Cardiac muscle cell (in vitro differentiated cells and primary cell): ENCODE measurements at regions not wholly inside any gene's neighbourhood (a gene's known extent, or its start where the extent isn't known, plus 50 kb on each side); places are given as distances from the start of the nearest gene placed in this dataset.

ENCODE experiments used
- DNase-seq, 2 donors: peaks; one replicate each; pipeline versions ENCODE4 v3.0.0 to v3.0.0-alpha.2; 2010 to 2017; ENCODE audit warnings: low read depth in 1 of 2, low spot score in 1 of 2
- H3K27ac ChIP-seq: fragments of 200-600 bp; sonication (generic); 2 replicates; pipeline ENCODE4 v1.5.1; 2016
- H3K27me3 ChIP-seq: fragments of 200-600 bp; sonication (generic); 2 replicates; pipeline ENCODE4 v1.6.0; 2016; ENCODE audit warnings: control low read depth
- H3K36me3 ChIP-seq: fragments of 200-600 bp; sonication (generic); 2 replicates; pipeline ENCODE4 v1.5.1; 2016; ENCODE audit warnings: control low read depth
- H3K4me1 ChIP-seq: fragments of 200-600 bp; sonication (generic); 2 replicates; pipeline ENCODE4 v1.8.1; 2017; ENCODE audit warnings: low read depth, mild to moderate bottlenecking, mixed run types
- H3K4me3 ChIP-seq: fragments of 200-600 bp; sonication (generic); 2 replicates; pipeline ENCODE4 v1.5.1; 2016; ENCODE audit warnings: mild to moderate bottlenecking
- H3K9me3 ChIP-seq: fragments of 200-600 bp; sonication (generic); 2 replicates; pipeline ENCODE4 v1.5.1; 2017; ENCODE audit warnings: low read depth, mild to moderate bottlenecking, control low read depth
- CTCF ChIP-seq: IDR thresholded peaks from 2 replicates; pipeline ENCODE4 v1.5.1; 2012; ENCODE audit warnings: low read depth, mild to moderate bottlenecking, low read length

- H3K9me3 ChIP-seq = no peaks in the 10 kb centered on the region
- no peak overlapping the region for H3K4me3 ChIP-seq
- H3K36me3 ChIP-seq = no peaks in the 10 kb centered on the region
- DNase-seq = no peak
- H3K27me3 ChIP-seq = no peaks in the 10 kb centered on the region
- TF ChIP-seq CTCF = no peak
- peaks cover 6% of the 10 kb centered on the region for H3K4me1 ChIP-seq
- no peak overlapping the region for H3K27ac ChIP-seq
Observed at GRCh38 chr17:69605571-69605970, 191.1 kb downstream of the MAP2K6 start.

GRCh38 chr17:69606142-69606800 lies 191.8 kb downstream of the MAP2K6 start:
- Histone ChIP-seq H3K9me3 (no peaks in the 10 kb centered on the region), H3K27me3 (no peaks in the 10 kb centered on the region), H3K27ac (no peak overlapping the region), H3K4me1 (peaks cover 6% of the 10 kb centered on the region), H3K36me3 (no peaks in the 10 kb centered on the region), H3K4me3 (no peak overlapping the region)
- DNase-seq = no peak
- no peak for TF ChIP-seq CTCF

- Histone ChIP-seq H3K27me3 (no peaks in the 10 kb centered on the region), H3K36me3 (no peaks in the 10 kb centered on the region), H3K4me3 (no peak overlapping the region), H3K9me3 (no peaks in the 10 kb centered on the region), H3K27ac (peak overlapping the region; percentile 14), H3K4me1 (peaks cover 6% of the 10 kb centered on the region)
- peak; percentile 86 for TF ChIP-seq CTCF
- DNase-seq = peak; percentile 76 to 84
Observed at GRCh38 chr17:69607162-69607834, 192.8 kb downstream of the MAP2K6 start.

GRCh38 chr17:69608141-69608540 lies 193.6 kb downstream of the MAP2K6 start:
- Histone ChIP-seq H3K27me3 (no peaks in the 10 kb centered on the region), H3K9me3 (no peaks in the 10 kb centered on the region), H3K4me1 (peaks cover 6% of the 10 kb centered on the region), H3K27ac (no peak overlapping the region), H3K4me3 (no peak overlapping the region), H3K36me3 (no peaks in the 10 kb centered on the region)
- no peak for DNase-seq
- no peak for TF ChIP-seq CTCF

- Histone ChIP-seq H3K27ac (no peak overlapping the region), H3K4me3 (no peak overlapping the region), H3K27me3 (no peaks in the 10 kb centered on the region), H3K9me3 (no peaks in the 10 kb centered on the region), H3K36me3 (no peaks in the 10 kb centered on the region), H3K4me1 (peaks cover 6% of the 10 kb centered on the region)
- no peak for TF ChIP-seq CTCF
- DNase-seq = peak in 1 of 2 donors; percentile 71
Observed at GRCh38 chr17:69608808-69609472, 194.4 kb downstream of the MAP2K6 start.
